ENCODE measurements at regions not wholly inside any gene's neighbourhood (a gene's known extent, or its start where the extent isn't known, plus 50 kb on each side); places are given as distances from the start of the nearest gene placed in this dataset.

GRCh38 chr6:18684343-18684742 lies 297.2 kb downstream of the RNF144B start:
- DNase-seq (ENCODE audit: low read depth), result no peak
- no peak for TF ChIP-seq CTCF (conservative IDR thresholded peaks at IDR 0.05; ENCODE audit: low read depth, low read length)
- no peak overlapping the region for H3K4me3 ChIP-seq (ENCODE audit: low read length)

- TF ChIP-seq CTCF (conservative IDR thresholded peaks at IDR 0.05; ENCODE audit: low read depth, low read length), result no peak
Measured at GRCh38 chr6:18692929-18693685, 306.0 kb downstream of the RNF144B start.

GRCh38 chr6:18693881-18694280 lies 306.7 kb downstream of the RNF144B start:
- no peak for DNase-seq (ENCODE audit: low read depth)
- TF ChIP-seq CTCF (conservative IDR thresholded peaks at IDR 0.05; ENCODE audit: low read depth, low read length), result no peak
- H3K4me3 ChIP-seq (ENCODE audit: low read length), result no peak overlapping the region

More at GRCh38 chr6:18692929-18693685, 306.0 kb downstream of the RNF144B start:
- no peak overlapping the region for H3K4me3 ChIP-seq (ENCODE audit: low read length)
- no peak for DNase-seq (ENCODE audit: low read depth)

GRCh38 chr6:18703546-18703945 lies 316.4 kb downstream of the RNF144B start:
- no peak overlapping the region for H3K4me3 ChIP-seq (ENCODE audit: low read length)
- no peak for TF ChIP-seq CTCF (conservative IDR thresholded peaks at IDR 0.05; ENCODE audit: low read depth, low read length)
- no peak for DNase-seq (ENCODE audit: low read depth)

GRCh38 chr6:18707714-18708439 lies 320.7 kb downstream of the RNF144B start:
- TF ChIP-seq CTCF (conservative IDR thresholded peaks at IDR 0.05; ENCODE audit: low read depth, low read length), result no peak
- no peak overlapping the region for H3K4me3 ChIP-seq (ENCODE audit: low read length)
- DNase-seq (ENCODE audit: low read depth), result no peak

- DNase-seq (ENCODE audit: low read depth), result no peak
- no peak overlapping the region for H3K4me3 ChIP-seq (ENCODE audit: low read length)
- no peak for TF ChIP-seq CTCF (conservative IDR thresholded peaks at IDR 0.05; ENCODE audit: low read depth, low read length)
Measured at GRCh38 chr6:18712595-18712994, 325.4 kb downstream of the RNF144B start.

GRCh38 chr6:18720075-18720474 lies 332.9 kb downstream of the RNF144B start:
- no peak for TF ChIP-seq CTCF (conservative IDR thresholded peaks at IDR 0.05; ENCODE audit: low read depth, low read length)
- no peak overlapping the region for H3K4me3 ChIP-seq (ENCODE audit: low read length)
- no peak for DNase-seq (ENCODE audit: low read depth)
